H9 (cell line): ENCODE measurements at regions not wholly inside any gene's neighbourhood (a gene's known extent, or its start where the extent isn't known, plus 50 kb on each side); places are given as distances from the start of the nearest gene placed in this dataset.

Source experiments
- DNase-seq: peaks from one replicate; pipeline ENCODE4 v3.0.0-alpha.2; 2017
- H2AFZ ChIP-seq: one replicate; pipeline ENCODE4 v1.6.1; 2013; ENCODE audit warnings: mild to moderate bottlenecking, low read length, control low read depth, moderate library complexity
- H2AK5ac ChIP-seq: 2 replicates; pipeline ENCODE4 v1.6.1; 2013; ENCODE audit warnings: low read length, control low read depth, mixed read lengths; ENCODE audit not compliant: insufficient read length
- H2BK120ac ChIP-seq: one replicate; pipeline ENCODE4 v1.6.1; 2013; ENCODE audit warnings: low read depth, mild to moderate bottlenecking, low read length, control low read depth, inconsistent platforms; ENCODE audit not compliant: poor library complexity, severe bottlenecking
- H2BK12ac ChIP-seq: 2 replicates; pipeline ENCODE4 v1.6.1; 2013; ENCODE audit warnings: low read length, control low read depth, mixed read lengths, low read depth; ENCODE audit not compliant: insufficient read length
- H2BK15ac ChIP-seq: 2 replicates; pipeline ENCODE4 v1.6.1; 2013; ENCODE audit warnings: low read depth, low read length, control low read depth
- H2BK20ac ChIP-seq: one replicate; pipeline ENCODE4 v1.6.1; 2013; ENCODE audit warnings: low read depth, mild to moderate bottlenecking, low read length, control low read depth, inconsistent platforms; ENCODE audit not compliant: poor library complexity, severe bottlenecking
- H2BK5ac ChIP-seq: 2 replicates; pipeline ENCODE4 v1.6.1; 2013; ENCODE audit warnings: low read length, control low read depth, mixed read lengths; ENCODE audit not compliant: insufficient read length
- H3K14ac ChIP-seq: 2 replicates; pipeline ENCODE4 v1.6.1; 2013; ENCODE audit warnings: low read length, control low read depth; ENCODE audit not compliant: insufficient read depth
- H3K18ac ChIP-seq: 2 replicates; pipeline ENCODE4 v1.6.1; 2013; ENCODE audit warnings: low read depth, mild to moderate bottlenecking, mixed read lengths, low read length, control low read depth; ENCODE audit not compliant: insufficient read length
- H3K23ac ChIP-seq: 2 replicates; pipeline ENCODE4 v1.6.1; 2013; ENCODE audit warnings: low read length, control low read depth, mixed read lengths, low read depth; ENCODE audit not compliant: insufficient read length
- H3K23me2 ChIP-seq: 2 replicates; pipeline ENCODE4 v1.6.1; 2013; ENCODE audit warnings: low read depth, mild to moderate bottlenecking, mixed read lengths, low read length, control low read depth; ENCODE audit not compliant: insufficient read length, poor library complexity, severe bottlenecking
- H3K27ac ChIP-seq: 2 replicates; pipeline ENCODE4 v1.5.1; 2013; ENCODE audit warnings: low read length, control low read depth, mixed read lengths, low read depth; ENCODE audit not compliant: insufficient read length
- H3K27me3 ChIP-seq: 2 replicates; pipeline ENCODE4 v1.6.1; 2013; ENCODE audit warnings: low read length, control low read depth, inconsistent platforms; ENCODE audit not compliant: insufficient read depth
- H3K4ac ChIP-seq: 2 replicates; pipeline ENCODE4 v1.6.1; 2013; ENCODE audit warnings: low read depth, mild to moderate bottlenecking, control low read depth, inconsistent platforms, low read length, moderate library complexity
- H3K4me1 ChIP-seq: 2 replicates; pipeline ENCODE4 v1.6.1; 2013; ENCODE audit warnings: low read length, control low read depth, inconsistent platforms; ENCODE audit not compliant: insufficient read depth
- H3K4me2 ChIP-seq: 2 replicates; pipeline ENCODE4 v1.6.1; 2013; ENCODE audit warnings: low read length, control low read depth, mixed read lengths; ENCODE audit not compliant: insufficient read length, insufficient read depth
- H3K56ac ChIP-seq: 2 replicates; pipeline ENCODE4 v1.6.1; 2013; ENCODE audit warnings: low read depth, mild to moderate bottlenecking, mixed read lengths, low read length, control low read depth; ENCODE audit not compliant: insufficient read length
- H3K79me1 ChIP-seq: 2 replicates; pipeline ENCODE4 v1.6.1; 2013; ENCODE audit warnings: low read depth, mild to moderate bottlenecking, moderate library complexity, low read length, control low read depth, inconsistent platforms; ENCODE audit not compliant: insufficient read depth, poor library complexity, severe bottlenecking
- H3K79me2 ChIP-seq: 2 replicates; pipeline ENCODE4 v1.6.1; 2013; ENCODE audit warnings: low read length, control low read depth, inconsistent platforms; ENCODE audit not compliant: insufficient read depth
- H3K9ac ChIP-seq: 2 replicates; pipeline ENCODE4 v1.6.1; 2013; ENCODE audit warnings: low read length, control low read depth, mixed read lengths; ENCODE audit not compliant: insufficient read length; ENCODE audit errors: extremely low read depth
- H3K9me3 ChIP-seq: one replicate; pipeline ENCODE4 v1.6.1; 2013; ENCODE audit warnings: low read depth, low read length, inconsistent platforms; ENCODE audit not compliant: control insufficient read depth
- H3T11ph ChIP-seq: one replicate; pipeline ENCODE4 v1.6.1; 2013; ENCODE audit warnings: mild to moderate bottlenecking, low read length, control low read depth, inconsistent platforms
- H4K20me1 ChIP-seq: one replicate; pipeline ENCODE4 v1.6.1; 2013; ENCODE audit not compliant: control insufficient read depth, insufficient read length, insufficient read depth
- H4K5ac ChIP-seq: 2 replicates; pipeline ENCODE4 v1.6.1; 2013; ENCODE audit warnings: low read depth, mild to moderate bottlenecking, mixed read lengths, low read length, control low read depth; ENCODE audit not compliant: insufficient read length
- H4K8ac ChIP-seq: replicated peaks from 2 replicates; pipeline ENCODE4 v1.6.1; 2013; ENCODE audit warnings: low read length, control low read depth, mixed read lengths, low read depth; ENCODE audit not compliant: insufficient read length
- H4K91ac ChIP-seq: 2 replicates; pipeline ENCODE4 v1.6.1; 2013; ENCODE audit warnings: low read depth, mild to moderate bottlenecking, moderate library complexity, mixed read lengths, low read length, control low read depth; ENCODE audit not compliant: insufficient read length
- H3K27ac Mint-ChIP-seq, 3 experiments: 2 replicates in 2 of 3; 3 replicates in 1 of 3; pipeline ENCODE4 v1.8.0; 2020 to 2021; ENCODE audit warnings: mixed read lengths in 3 of 3, mild to moderate bottlenecking in 1 of 3, moderate library complexity in 1 of 3
- H3K27me3 Mint-ChIP-seq: 2 replicates; pipeline ENCODE4 v1.8.0; 2021; ENCODE audit warnings: low read depth, mild to moderate bottlenecking, moderate library complexity, mixed read lengths
- H3K36me3 Mint-ChIP-seq, 3 experiments: 2 replicates in 2 of 3; 3 replicates in 1 of 3; pipeline ENCODE4 v1.8.0; 2020 to 2021; ENCODE audit warnings: low read depth in 3 of 3, mixed read lengths in 3 of 3; ENCODE audit not compliant: insufficient read depth in 1 of 3
- H3K4me1 Mint-ChIP-seq, 2 experiments: 2 replicates each; pipeline ENCODE4 v1.8.0; 2020; ENCODE audit warnings: mixed read lengths in 2 of 2
- H3K4me3 Mint-ChIP-seq, 2 experiments: 2 replicates in 1 of 2; 3 replicates in 1 of 2; pipeline ENCODE4 v1.8.0; 2020 to 2021; ENCODE audit warnings: mild to moderate bottlenecking in 2 of 2, mixed read lengths in 2 of 2, moderate library complexity in 1 of 2
- H3K9me3 Mint-ChIP-seq, 2 experiments: 2 replicates in 1 of 2; 3 replicates in 1 of 2; pipeline ENCODE4 v1.8.0; 2020; ENCODE audit warnings: mild to moderate bottlenecking in 2 of 2, mixed read lengths in 2 of 2, moderate library complexity in 1 of 2
- WGBS: extraction: QIAGEN DNeasy Blood & Tissue Kit; methylation state at CpG from one replicate; pipeline ENCODE4 v1.1.7; 2013; ENCODE audit warnings: missing lambda C conversion rate, low lambda C conversion rate, mixed read lengths; ENCODE audit not compliant: insufficient read length; ENCODE audit errors: extremely low coverage; 5-methylcytosine and 5-hydroxymethylcytosine counted together
- TF ChIP-seq, protein P1 (sequence below): fragments of 200-600 bp; sonication (generic); conservative IDR thresholded peaks from 3 replicates; pipeline ENCODE4 v1.8.0; 2021; ENCODE audit warnings: antibody characterized with exemption, mild to moderate bottlenecking

DNA sequence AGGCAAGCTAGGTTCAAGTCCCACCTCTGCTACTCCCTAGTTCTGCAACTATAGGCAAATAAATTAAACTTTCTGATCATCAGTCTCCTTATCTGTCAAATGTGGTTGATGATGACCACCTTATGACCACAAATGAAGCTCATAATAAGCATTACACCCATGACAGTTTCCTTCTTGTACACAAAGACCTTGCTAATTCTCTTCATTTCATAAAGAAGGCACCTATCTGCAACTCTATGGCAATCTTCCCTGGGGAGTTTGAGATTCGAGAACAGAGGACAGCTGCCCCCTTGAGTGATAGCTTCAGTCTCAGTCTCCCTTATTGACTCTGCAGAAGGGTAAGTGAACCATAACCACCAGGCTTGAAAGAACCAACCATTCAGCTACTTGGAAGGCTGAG, 503.1 kb upstream of the DAB1 start:
- no peak overlapping the region for H3K18ac ChIP-seq
- no peak overlapping the region for H3K14ac ChIP-seq
- H3K4me2 ChIP-seq, result no peak overlapping the region
- TF ChIP-seq, protein P1, sequence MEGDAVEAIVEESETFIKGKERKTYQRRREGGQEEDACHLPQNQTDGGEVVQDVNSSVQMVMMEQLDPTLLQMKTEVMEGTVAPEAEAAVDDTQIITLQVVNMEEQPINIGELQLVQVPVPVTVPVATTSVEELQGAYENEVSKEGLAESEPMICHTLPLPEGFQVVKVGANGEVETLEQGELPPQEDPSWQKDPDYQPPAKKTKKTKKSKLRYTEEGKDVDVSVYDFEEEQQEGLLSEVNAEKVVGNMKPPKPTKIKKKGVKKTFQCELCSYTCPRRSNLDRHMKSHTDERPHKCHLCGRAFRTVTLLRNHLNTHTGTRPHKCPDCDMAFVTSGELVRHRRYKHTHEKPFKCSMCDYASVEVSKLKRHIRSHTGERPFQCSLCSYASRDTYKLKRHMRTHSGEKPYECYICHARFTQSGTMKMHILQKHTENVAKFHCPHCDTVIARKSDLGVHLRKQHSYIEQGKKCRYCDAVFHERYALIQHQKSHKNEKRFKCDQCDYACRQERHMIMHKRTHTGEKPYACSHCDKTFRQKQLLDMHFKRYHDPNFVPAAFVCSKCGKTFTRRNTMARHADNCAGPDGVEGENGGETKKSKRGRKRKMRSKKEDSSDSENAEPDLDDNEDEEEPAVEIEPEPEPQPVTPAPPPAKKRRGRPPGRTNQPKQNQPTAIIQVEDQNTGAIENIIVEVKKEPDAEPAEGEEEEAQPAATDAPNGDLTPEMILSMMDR, result no peak
- H4K20me1 ChIP-seq, result no peaks in the 10 kb centered on the region
- no peak overlapping the region for H2BK12ac ChIP-seq
- H2BK5ac ChIP-seq, result no peak overlapping the region
- H3K23me2 ChIP-seq, result no peaks in the 10 kb centered on the region
- no CpG with 5 or more reads among the region's 1 CpG for WGBS
- Mint-ChIP-seq H3K4me1 (peaks cover 27 to 29% of the 10 kb centered on the region in 2 experiments), H3K27me3 (no peaks in the 10 kb centered on the region), H3K27ac (peak overlapping the region in 2 of 3 experiments; percentile 66 to 76; a peak in 2 of 7 replicates), H3K9me3 (no peaks in the 10 kb centered on the region; a peak in 1 of 5 replicates), H3K4me3 (no peak overlapping the region), H3K36me3 (peaks cover 0 to 5% (median 0%) of the 10 kb centered on the region in 3 experiments; a peak in 3 of 7 replicates)
- no peak overlapping the region for H3T11ph ChIP-seq
- DNase-seq, result no peak
- no peak overlapping the region for H3K56ac ChIP-seq
- no peak overlapping the region for H2BK20ac ChIP-seq
- H3K23ac ChIP-seq, result no peak overlapping the region
- no peak overlapping the region for H2BK120ac ChIP-seq
- no peaks in the 10 kb centered on the region for H3K27me3 ChIP-seq
- no peak overlapping the region for H3K4ac ChIP-seq
- H3K4me1 ChIP-seq, result no peaks in the 10 kb centered on the region; the same call in 1 of the 2 replicates
- H2AK5ac ChIP-seq, result no peak overlapping the region
- no peak overlapping the region for H4K5ac ChIP-seq
- H3K9ac ChIP-seq, result no peak overlapping the region
- H4K8ac ChIP-seq, result no peak overlapping the region
- H4K91ac ChIP-seq, result no peak overlapping the region
- H3K79me2 ChIP-seq, result no peaks in the 10 kb centered on the region
- H3K79me1 ChIP-seq, result no peaks in the 10 kb centered on the region
- H2AFZ ChIP-seq, result no peak overlapping the region
- no peak overlapping the region for H3K27ac ChIP-seq
- no peak overlapping the region for H2BK15ac ChIP-seq
- H3K9me3 ChIP-seq, result no peaks in the 10 kb centered on the region
